GM23338 (cell line): ENCODE measurements at regions not wholly inside any gene's neighbourhood (a gene's known extent, or its start where the extent isn't known, plus 50 kb on each side); places are given as distances from the start of the nearest gene placed in this dataset.

Experiments
- ATAC-seq: fragments of 200-7000 bp; cut with Tn5 transposase; 3 replicates; pipeline ENCODE4 v1.9.1; 2020
- DNase-seq: peaks from one replicate; pipeline ENCODE4 v3.0.0-alpha.2; 2015; ENCODE audit warnings: low spot score
- H2AFZ ChIP-seq: fragments of 200-600 bp; sonication (generic); 2 replicates; pipeline ENCODE4 v1.8.0; 2016; ENCODE audit warnings: antibody characterized with exemption, mild to moderate bottlenecking, moderate library complexity
- H3F3A ChIP-seq: fragments of 200-600 bp; sonication (generic); replicated peaks from 2 replicates; pipeline ENCODE4 v1.8.0; 2017; ENCODE audit warnings: antibody characterized with exemption, mixed run types, low read depth
- H3K27ac ChIP-seq: fragments of 200-600 bp; sonication (generic); 2 replicates; pipeline ENCODE4 v1.6.1; 2016; ENCODE audit warnings: low read depth
- H3K27me3 ChIP-seq: fragments of 200-600 bp; sonication (generic); 2 replicates; pipeline ENCODE4 v1.8.0; 2016; ENCODE audit warnings: mild to moderate bottlenecking, mixed run types, moderate library complexity; ENCODE audit not compliant: insufficient read depth
- H3K36me3 ChIP-seq: fragments of 200-600 bp; sonication (generic); 2 replicates; pipeline ENCODE4 v1.8.0; 2016; ENCODE audit warnings: mild to moderate bottlenecking; ENCODE audit not compliant: insufficient read depth
- H3K4me1 ChIP-seq: fragments of 200-600 bp; sonication (generic); 2 replicates; pipeline ENCODE4 v1.8.0; 2016; ENCODE audit warnings: mild to moderate bottlenecking, moderate library complexity; ENCODE audit not compliant: insufficient read depth
- H3K4me2 ChIP-seq: fragments of 200-600 bp; sonication (generic); 2 replicates; pipeline ENCODE4 v1.7.1; 2017; ENCODE audit warnings: mixed run types
- H3K4me3 ChIP-seq: fragments of 200-600 bp; sonication (generic); 2 replicates; pipeline ENCODE4 v1.6.1; 2016; ENCODE audit warnings: mixed run types
- H3K79me2 ChIP-seq: fragments of 200-600 bp; sonication (generic); replicated peaks from 2 replicates; pipeline ENCODE4 v1.8.0; 2017; ENCODE audit warnings: mild to moderate bottlenecking; ENCODE audit not compliant: insufficient read depth
- H3K9me2 ChIP-seq: fragments of 200-600 bp; sonication (generic); 2 replicates; pipeline ENCODE4 v1.8.0; 2017; ENCODE audit not compliant: insufficient read depth
- H4K20me1 ChIP-seq: fragments of 200-600 bp; sonication (generic); replicated peaks from 2 replicates; pipeline ENCODE4 v1.8.0; 2017; ENCODE audit warnings: mild to moderate bottlenecking; ENCODE audit not compliant: insufficient read depth
- H3K27ac Mint-ChIP-seq: 2 replicates; pipeline ENCODE4 v1.8.0; 2020; ENCODE audit warnings: inconsistent platforms, mild to moderate bottlenecking, moderate library complexity, mixed read lengths
- H3K27me3 Mint-ChIP-seq: 3 replicates; pipeline ENCODE4 v1.8.0; 2022; ENCODE audit warnings: low read depth, mild to moderate bottlenecking, moderate library complexity, mixed read lengths, inconsistent platforms; ENCODE audit not compliant: insufficient read depth, poor library complexity
- H3K36me3 Mint-ChIP-seq: 3 replicates; pipeline ENCODE4 v1.8.0; 2021; ENCODE audit warnings: low read depth, mild to moderate bottlenecking, inconsistent platforms, moderate library complexity, mixed read lengths
- H3K4me1 Mint-ChIP-seq: 3 replicates; pipeline ENCODE4 v1.8.0; 2020; ENCODE audit warnings: mild to moderate bottlenecking, inconsistent platforms, mixed read lengths
- H3K4me3 Mint-ChIP-seq: 3 replicates; pipeline ENCODE4 v1.8.0; 2021; ENCODE audit warnings: moderate library complexity, mild to moderate bottlenecking, inconsistent platforms, mixed read lengths
- H3K9me3 Mint-ChIP-seq: 3 replicates; pipeline ENCODE4 v1.8.0; 2020; ENCODE audit warnings: moderate library complexity, mild to moderate bottlenecking, inconsistent platforms, mixed read lengths
- CREB1 ChIP-seq: fragments of 250-450 bp; sonication (Bioruptor Pico); IDR thresholded peaks from 2 replicates; pipeline ENCODE4 v1.5.0; 2020; ENCODE audit warnings: low read depth, mild to moderate bottlenecking, moderate library complexity
- POLR2AphosphoS5 ChIP-seq: IDR thresholded peaks from 2 replicates; pipeline ENCODE4 v1.6.1; 2016; ENCODE audit warnings: antibody characterized with exemption, low read depth
- ZNF331 ChIP-seq: fragments of 250-450 bp; sonication (Bioruptor Pico); IDR thresholded peaks from 2 replicates; pipeline ENCODE4 v1.5.0; 2020; ENCODE audit warnings: low read depth, mild to moderate bottlenecking, moderate library complexity
- TF ChIP-seq, protein P1 (sequence below): fragments of 250-450 bp; sonication (Bioruptor Pico); IDR thresholded peaks from 2 replicates; pipeline ENCODE4 v1.5.0; 2020; ENCODE audit warnings: mild to moderate bottlenecking, moderate library complexity
- TF ChIP-seq, protein P2 (sequence below), 2 experiments: fragments of 200-600 bp in 1 of 2; sonication (generic) in 1 of 2; conservative IDR thresholded peaks; 2 replicates each; pipeline versions ENCODE4 v1.5.1 to v1.6.1; 2016 to 2017; ENCODE audit warnings: antibody characterized with exemption in 2 of 2, low read depth in 2 of 2, mild to moderate bottlenecking in 2 of 2, moderate library complexity in 1 of 2
- TF ChIP-seq, protein P3 (sequence below): IDR thresholded peaks from 2 replicates; pipeline ENCODE4 v1.6.1; 2016; ENCODE audit warnings: antibody characterized with exemption

DNA sequence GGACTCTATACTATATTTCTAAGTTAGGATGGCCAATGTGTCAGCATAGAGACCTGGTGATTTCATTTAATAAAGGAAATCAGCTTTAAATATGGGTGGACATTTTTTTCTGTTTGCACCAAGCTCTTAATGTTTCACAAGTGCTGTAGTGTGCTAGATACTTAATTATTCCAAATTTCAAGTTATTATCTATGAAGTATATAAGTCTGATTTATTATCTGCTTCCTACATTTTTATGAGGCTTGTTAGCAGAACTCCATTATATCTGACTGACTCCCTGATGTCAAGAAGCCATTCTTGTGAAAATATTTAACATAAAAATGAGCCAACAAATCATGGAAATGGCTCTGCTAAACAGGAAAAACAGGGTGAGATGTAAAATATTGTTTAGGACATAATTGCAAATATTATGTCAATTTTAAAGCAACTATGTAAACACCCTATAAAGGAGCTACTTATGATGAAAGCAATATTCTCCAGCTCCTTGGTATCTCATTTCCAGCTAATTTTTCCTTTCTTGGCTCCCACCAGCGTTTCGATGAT lies 1415.2 kb downstream of the GATA3 start (continued):
- TF ChIP-seq, protein P1, sequence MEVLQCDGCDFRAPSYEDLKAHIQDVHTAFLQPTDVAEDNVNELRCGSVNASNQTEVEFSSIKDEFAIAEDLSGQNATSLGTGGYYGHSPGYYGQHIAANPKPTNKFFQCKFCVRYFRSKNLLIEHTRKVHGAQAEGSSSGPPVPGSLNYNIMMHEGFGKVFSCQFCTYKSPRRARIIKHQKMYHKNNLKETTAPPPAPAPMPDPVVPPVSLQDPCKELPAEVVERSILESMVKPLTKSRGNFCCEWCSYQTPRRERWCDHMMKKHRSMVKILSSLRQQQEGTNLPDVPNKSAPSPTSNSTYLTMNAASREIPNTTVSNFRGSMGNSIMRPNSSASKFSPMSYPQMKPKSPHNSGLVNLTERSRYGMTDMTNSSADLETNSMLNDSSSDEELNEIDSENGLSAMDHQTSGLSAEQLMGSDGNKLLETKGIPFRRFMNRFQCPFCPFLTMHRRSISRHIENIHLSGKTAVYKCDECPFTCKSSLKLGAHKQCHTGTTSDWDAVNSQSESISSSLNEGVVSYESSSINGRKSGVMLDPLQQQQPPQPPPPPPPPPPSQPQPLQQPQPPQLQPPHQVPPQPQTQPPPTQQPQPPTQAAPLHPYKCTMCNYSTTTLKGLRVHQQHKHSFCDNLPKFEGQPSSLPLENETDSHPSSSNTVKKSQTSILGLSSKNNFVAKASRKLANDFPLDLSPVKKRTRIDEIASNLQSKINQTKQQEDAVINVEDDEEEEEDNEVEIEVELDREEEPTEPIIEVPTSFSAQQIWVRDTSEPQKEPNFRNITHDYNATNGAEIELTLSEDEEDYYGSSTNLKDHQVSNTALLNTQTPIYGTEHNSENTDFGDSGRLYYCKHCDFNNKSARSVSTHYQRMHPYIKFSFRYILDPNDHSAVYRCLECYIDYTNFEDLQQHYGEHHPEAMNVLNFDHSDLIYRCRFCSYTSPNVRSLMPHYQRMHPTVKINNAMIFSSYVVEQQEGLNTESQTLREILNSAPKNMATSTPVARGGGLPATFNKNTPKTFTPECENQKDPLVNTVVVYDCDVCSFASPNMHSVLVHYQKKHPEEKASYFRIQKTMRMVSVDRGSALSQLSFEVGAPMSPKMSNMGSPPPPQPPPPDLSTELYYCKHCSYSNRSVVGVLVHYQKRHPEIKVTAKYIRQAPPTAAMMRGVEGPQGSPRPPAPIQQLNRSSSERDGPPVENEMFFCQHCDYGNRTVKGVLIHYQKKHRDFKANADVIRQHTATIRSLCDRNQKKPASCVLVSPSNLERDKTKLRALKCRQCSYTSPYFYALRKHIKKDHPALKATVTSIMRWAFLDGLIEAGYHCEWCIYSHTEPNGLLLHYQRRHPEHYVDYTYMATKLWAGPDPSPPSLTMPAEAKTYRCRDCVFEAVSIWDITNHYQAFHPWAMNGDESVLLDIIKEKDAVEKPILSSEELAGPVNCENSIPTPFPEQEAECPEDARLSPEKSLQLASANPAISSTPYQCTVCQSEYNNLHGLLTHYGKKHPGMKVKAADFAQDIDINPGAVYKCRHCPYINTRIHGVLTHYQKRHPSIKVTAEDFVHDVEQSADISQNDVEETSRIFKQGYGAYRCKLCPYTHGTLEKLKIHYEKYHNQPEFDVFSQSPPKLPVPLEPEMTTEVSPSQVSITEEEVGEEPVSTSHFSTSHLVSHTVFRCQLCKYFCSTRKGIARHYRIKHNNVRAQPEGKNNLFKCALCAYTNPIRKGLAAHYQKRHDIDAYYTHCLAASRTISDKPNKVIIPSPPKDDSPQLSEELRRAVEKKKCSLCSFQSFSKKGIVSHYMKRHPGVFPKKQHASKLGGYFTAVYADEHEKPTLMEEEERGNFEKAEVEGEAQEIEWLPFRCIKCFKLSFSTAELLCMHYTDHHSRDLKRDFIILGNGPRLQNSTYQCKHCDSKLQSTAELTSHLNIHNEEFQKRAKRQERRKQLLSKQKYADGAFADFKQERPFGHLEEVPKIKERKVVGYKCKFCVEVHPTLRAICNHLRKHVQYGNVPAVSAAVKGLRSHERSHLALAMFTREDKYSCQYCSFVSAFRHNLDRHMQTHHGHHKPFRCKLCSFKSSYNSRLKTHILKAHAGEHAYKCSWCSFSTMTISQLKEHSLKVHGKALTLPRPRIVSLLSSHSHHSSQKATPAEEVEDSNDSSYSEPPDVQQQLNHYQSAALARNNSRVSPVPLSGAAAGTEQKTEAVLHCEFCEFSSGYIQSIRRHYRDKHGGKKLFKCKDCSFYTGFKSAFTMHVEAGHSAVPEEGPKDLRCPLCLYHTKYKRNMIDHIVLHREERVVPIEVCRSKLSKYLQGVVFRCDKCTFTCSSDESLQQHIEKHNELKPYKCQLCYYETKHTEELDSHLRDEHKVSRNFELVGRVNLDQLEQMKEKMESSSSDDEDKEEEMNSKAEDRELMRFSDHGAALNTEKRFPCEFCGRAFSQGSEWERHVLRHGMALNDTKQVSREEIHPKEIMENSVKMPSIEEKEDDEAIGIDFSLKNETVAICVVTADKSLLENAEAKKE (CRISPR knock-in tag), result no peak
- TF ChIP-seq ZNF331 (CRISPR knock-in tag) (no peak), CREB1 (CRISPR knock-in tag) (no peak)

DNA sequence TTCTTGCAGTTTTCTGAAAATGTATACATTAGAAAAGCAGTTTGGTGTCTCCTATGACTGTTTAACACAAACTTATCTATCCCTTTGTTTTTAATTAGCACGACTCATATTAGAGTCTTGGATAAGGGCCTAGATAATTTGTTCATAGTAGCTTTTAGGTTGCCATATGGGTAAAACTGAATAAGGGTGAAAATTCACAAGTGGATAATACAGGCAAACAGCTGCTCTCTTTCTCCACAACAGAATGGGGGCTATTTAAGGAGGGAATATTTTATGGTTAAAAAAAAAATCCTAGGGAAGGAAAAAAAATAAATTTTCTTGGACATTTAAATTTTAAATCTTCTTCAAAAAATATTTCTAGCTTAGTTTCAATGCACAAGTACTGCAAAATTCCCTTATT lies 1416.1 kb downstream of the GATA3 start:
- no peak overlapping the region for H3K4me3 ChIP-seq
- H3K79me2 ChIP-seq, result no peaks in the 10 kb centered on the region
- no peaks in the 10 kb centered on the region for H4K20me1 ChIP-seq
- H3K27ac ChIP-seq, result no peak overlapping the region
- no peaks in the 10 kb centered on the region for H3F3A ChIP-seq
- Mint-ChIP-seq H3K9me3 (no peaks in the 10 kb centered on the region), H3K36me3 (no peaks in the 10 kb centered on the region), H3K27me3 (no peaks in the 10 kb centered on the region), H3K4me1 (no peaks in the 10 kb centered on the region), H3K4me3 (no peak overlapping the region), H3K27ac (no peak overlapping the region)
- no peak for DNase-seq
- H3K4me2 ChIP-seq, result no peak overlapping the region
- H3K9me2 ChIP-seq, result no peaks in the 10 kb centered on the region
- H3K36me3 ChIP-seq, result no peaks in the 10 kb centered on the region
- no peak overlapping the region for H2AFZ ChIP-seq
- ATAC-seq, result no peak
- H3K27me3 ChIP-seq, result no peaks in the 10 kb centered on the region
- H3K4me1 ChIP-seq, result no peaks in the 10 kb centered on the region
- TF ChIP-seq POLR2AphosphoS5 (no peak), ZNF331 (CRISPR knock-in tag) (no peak), CREB1 (CRISPR knock-in tag) (no peak)
- TF ChIP-seq, protein P1 (CRISPR knock-in tag), result no peak
- TF ChIP-seq, protein P2, sequence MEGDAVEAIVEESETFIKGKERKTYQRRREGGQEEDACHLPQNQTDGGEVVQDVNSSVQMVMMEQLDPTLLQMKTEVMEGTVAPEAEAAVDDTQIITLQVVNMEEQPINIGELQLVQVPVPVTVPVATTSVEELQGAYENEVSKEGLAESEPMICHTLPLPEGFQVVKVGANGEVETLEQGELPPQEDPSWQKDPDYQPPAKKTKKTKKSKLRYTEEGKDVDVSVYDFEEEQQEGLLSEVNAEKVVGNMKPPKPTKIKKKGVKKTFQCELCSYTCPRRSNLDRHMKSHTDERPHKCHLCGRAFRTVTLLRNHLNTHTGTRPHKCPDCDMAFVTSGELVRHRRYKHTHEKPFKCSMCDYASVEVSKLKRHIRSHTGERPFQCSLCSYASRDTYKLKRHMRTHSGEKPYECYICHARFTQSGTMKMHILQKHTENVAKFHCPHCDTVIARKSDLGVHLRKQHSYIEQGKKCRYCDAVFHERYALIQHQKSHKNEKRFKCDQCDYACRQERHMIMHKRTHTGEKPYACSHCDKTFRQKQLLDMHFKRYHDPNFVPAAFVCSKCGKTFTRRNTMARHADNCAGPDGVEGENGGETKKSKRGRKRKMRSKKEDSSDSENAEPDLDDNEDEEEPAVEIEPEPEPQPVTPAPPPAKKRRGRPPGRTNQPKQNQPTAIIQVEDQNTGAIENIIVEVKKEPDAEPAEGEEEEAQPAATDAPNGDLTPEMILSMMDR (conservative IDR thresholded peaks at IDR 0.05; ENCODE audit: low read depth in 2 of 2), result no peak
- TF ChIP-seq, protein P3, sequence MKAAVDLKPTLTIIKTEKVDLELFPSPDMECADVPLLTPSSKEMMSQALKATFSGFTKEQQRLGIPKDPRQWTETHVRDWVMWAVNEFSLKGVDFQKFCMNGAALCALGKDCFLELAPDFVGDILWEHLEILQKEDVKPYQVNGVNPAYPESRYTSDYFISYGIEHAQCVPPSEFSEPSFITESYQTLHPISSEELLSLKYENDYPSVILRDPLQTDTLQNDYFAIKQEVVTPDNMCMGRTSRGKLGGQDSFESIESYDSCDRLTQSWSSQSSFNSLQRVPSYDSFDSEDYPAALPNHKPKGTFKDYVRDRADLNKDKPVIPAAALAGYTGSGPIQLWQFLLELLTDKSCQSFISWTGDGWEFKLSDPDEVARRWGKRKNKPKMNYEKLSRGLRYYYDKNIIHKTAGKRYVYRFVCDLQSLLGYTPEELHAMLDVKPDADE, result no peak
